ENCODE measurements at regions not wholly inside any gene's neighbourhood (a gene's known extent, or its start where the extent isn't known, plus 50 kb on each side); places are given as distances from the start of the nearest gene placed in this dataset.

DNA sequence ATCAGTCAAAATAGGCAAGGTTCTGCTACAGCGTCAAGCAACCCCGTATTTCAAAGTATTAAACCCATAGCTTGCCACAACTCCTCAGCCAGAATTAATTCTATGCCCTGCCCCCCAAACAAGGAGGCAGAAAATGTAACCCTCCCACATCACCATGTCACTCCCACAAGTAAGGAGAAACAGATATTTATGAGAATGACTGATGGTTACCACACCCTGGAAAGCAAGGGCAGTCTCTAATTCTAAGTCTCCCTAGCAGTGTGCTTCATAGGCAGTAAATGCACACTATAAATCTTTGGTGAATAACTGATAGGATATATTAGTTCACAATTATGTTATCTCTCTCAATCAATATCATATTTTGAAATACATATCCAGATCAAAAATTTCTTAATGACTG, 228.0 kb upstream of the SLC14A2 start:
- no peaks in the 10 kb centered on the region for H3K27me3 ChIP-seq (ENCODE audit: control insufficient read depth, insufficient read depth, low read length)
- CTCF ChIA-PET: no interaction called here
- intact Hi-C loops (cut with micrococcal nuclease; ENCODE audit: unreplicated experiment): no loop called here
- DNase-seq (ENCODE audit: low read depth, low spot score) (no peak), ATAC-seq (no peak)
- H3K9me3 ChIP-seq (ENCODE audit: control insufficient read depth, insufficient read depth, low read depth, low read length): no peaks in the 10 kb centered on the region
- H3K27ac ChIP-seq (ENCODE audit: low read length): no peak overlapping the region
- H3K4me1 ChIP-seq (ENCODE audit: control insufficient read depth, insufficient read depth, low read length): no peaks in the 10 kb centered on the region
- no peaks in the 10 kb centered on the region for H3K36me3 ChIP-seq (ENCODE audit: control insufficient read depth, insufficient read depth, low read length)
- in situ Hi-C loops (cut with HindIII; ENCODE audit: low pct_unique_long_range_greater_than_20kb, low sequenced_read_pairs): no loop called here
- POLR2A ChIA-PET: no interaction called here
- no TSS peak for BruUV-seq (replicated peaks)
- H3K4me3 ChIP-seq (ENCODE audit: low read depth in 2 of 2, low read length in 2 of 2): no peak overlapping the region
- TF ChIP-seq SIN3A (IDR thresholded peaks at IDR 0.05; ENCODE audit: borderline replicate concordance, insufficient read depth, low read depth, low read length) (no peak), REST (IDR thresholded peaks at IDR 0.05; ENCODE audit: insufficient read depth in 1 of 2, low read depth in 2 of 2, low read length in 1 of 2) (no peak), POLR2AphosphoS5 (IDR thresholded peaks at IDR 0.05; ENCODE audit: low read depth, low read length) (no peak)

GRCh38 chr18:45398448-45398847, 216.8 kb upstream of the SLC14A2 start:
- DNase-seq (ENCODE audit: low read depth, low spot score) (no peak), ATAC-seq (no peak)
- H3K4me1 ChIP-seq (ENCODE audit: control insufficient read depth, insufficient read depth, low read length): no peaks in the 10 kb centered on the region
- no TSS peak for BruUV-seq (replicated peaks)
- TF ChIP-seq SIN3A (IDR thresholded peaks at IDR 0.05; ENCODE audit: borderline replicate concordance, insufficient read depth, low read depth, low read length) (no peak), POLR2AphosphoS5 (IDR thresholded peaks at IDR 0.05; ENCODE audit: low read depth, low read length) (no peak)
- TF ChIP-seq, protein P1, sequence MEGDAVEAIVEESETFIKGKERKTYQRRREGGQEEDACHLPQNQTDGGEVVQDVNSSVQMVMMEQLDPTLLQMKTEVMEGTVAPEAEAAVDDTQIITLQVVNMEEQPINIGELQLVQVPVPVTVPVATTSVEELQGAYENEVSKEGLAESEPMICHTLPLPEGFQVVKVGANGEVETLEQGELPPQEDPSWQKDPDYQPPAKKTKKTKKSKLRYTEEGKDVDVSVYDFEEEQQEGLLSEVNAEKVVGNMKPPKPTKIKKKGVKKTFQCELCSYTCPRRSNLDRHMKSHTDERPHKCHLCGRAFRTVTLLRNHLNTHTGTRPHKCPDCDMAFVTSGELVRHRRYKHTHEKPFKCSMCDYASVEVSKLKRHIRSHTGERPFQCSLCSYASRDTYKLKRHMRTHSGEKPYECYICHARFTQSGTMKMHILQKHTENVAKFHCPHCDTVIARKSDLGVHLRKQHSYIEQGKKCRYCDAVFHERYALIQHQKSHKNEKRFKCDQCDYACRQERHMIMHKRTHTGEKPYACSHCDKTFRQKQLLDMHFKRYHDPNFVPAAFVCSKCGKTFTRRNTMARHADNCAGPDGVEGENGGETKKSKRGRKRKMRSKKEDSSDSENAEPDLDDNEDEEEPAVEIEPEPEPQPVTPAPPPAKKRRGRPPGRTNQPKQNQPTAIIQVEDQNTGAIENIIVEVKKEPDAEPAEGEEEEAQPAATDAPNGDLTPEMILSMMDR (IDR thresholded peaks at IDR 0.05): no peak
- no peaks in the 10 kb centered on the region for H3K9me3 ChIP-seq (ENCODE audit: control insufficient read depth, insufficient read depth, low read depth, low read length)
- ChIA-PET POLR2A (no interaction called here), CTCF (interaction anchor here (0.6 kb wide), 1 partner anchor 22 kb away, joined by 5 read pairs; no protein-coding TSS in a partner anchor)
- H3K36me3 ChIP-seq (ENCODE audit: control insufficient read depth, insufficient read depth, low read length): no peaks in the 10 kb centered on the region
- no peak overlapping the region for H3K4me3 ChIP-seq (ENCODE audit: low read depth in 2 of 2, low read length in 2 of 2)
- in situ Hi-C loops (cut with HindIII; ENCODE audit: low pct_unique_long_range_greater_than_20kb, low sequenced_read_pairs): no loop called here
- no peaks in the 10 kb centered on the region for H3K27me3 ChIP-seq (ENCODE audit: control insufficient read depth, insufficient read depth, low read length)
- intact Hi-C loops (cut with micrococcal nuclease; ENCODE audit: unreplicated experiment): no loop called here
- H3K27ac ChIP-seq (ENCODE audit: low read length): no peak overlapping the region

DNA sequence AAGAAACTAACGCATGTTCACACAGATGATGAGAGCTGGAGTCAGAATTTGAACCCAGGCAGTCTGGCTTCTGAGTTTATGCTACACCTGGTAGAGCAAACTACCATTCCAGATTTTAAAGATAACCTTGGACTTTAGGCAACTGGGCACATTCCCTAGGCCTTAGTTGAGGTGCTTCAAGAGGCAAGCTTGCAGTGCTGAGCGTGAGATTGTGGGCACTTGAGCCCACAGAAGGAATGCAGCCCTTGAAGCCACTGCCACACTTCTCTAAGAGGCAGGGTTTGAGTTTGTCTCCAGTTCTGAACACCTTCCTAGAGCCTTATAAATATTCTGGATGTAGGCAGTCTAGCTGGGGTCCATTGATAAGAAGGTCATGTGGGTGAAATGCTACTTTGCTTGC, 216.1 kb upstream of the SLC14A2 start:
- ATAC-seq (no peak), DNase-seq (ENCODE audit: low read depth, low spot score) (no peak)
- no peaks in the 10 kb centered on the region for H3K27me3 ChIP-seq (ENCODE audit: control insufficient read depth, insufficient read depth, low read length)
- H3K4me3 ChIP-seq (ENCODE audit: low read depth in 2 of 2, low read length in 2 of 2): no peak overlapping the region
- no peaks in the 10 kb centered on the region for H3K36me3 ChIP-seq (ENCODE audit: control insufficient read depth, insufficient read depth, low read length)
- H3K27ac ChIP-seq (ENCODE audit: low read length): no peak overlapping the region
- no peaks in the 10 kb centered on the region for H3K9me3 ChIP-seq (ENCODE audit: control insufficient read depth, insufficient read depth, low read depth, low read length)
- in situ Hi-C loops (cut with HindIII; ENCODE audit: low pct_unique_long_range_greater_than_20kb, low sequenced_read_pairs) (no loop called here), intact Hi-C loops (cut with micrococcal nuclease; ENCODE audit: unreplicated experiment) (no loop called here)
- POLR2A ChIA-PET: no interaction called here
- no peak for TF ChIP-seq TCF7L2 (IDR thresholded peaks at IDR 0.05; ENCODE audit: low read depth, low read length)
- no peak for TF ChIP-seq SIN3A (IDR thresholded peaks at IDR 0.05; ENCODE audit: borderline replicate concordance, insufficient read depth, low read depth, low read length)
- no peak for TF ChIP-seq POLR2AphosphoS5 (IDR thresholded peaks at IDR 0.05; ENCODE audit: low read depth, low read length)
- TF ChIP-seq, protein P1 (IDR thresholded peaks at IDR 0.05): no peak
- no TSS peak for BruUV-seq (replicated peaks)
- CTCF ChIA-PET: no interaction called here
- no peaks in the 10 kb centered on the region for H3K4me1 ChIP-seq (ENCODE audit: control insufficient read depth, insufficient read depth, low read length)

Measured in Panc1 (cell line).